HEK293T (cell line): ENCODE measurements at regions not wholly inside any gene's neighbourhood (a gene's known extent, or its start where the extent isn't known, plus 50 kb on each side); places are given as distances from the start of the nearest gene placed in this dataset.

Source experiments
- CTCF ChIA-PET: fragments of 350-600 bp; formaldehyde crosslinking; extraction: SDS; loops from one replicate; lab custom pipeline; 2021; ENCODE audit warnings: antibody characterized with exemption, inconsistent platforms; lab: Yijun Ruan, JAX
- POLR2A ChIA-PET: fragments of 350-600 bp; formaldehyde crosslinking; extraction: SDS; loops from one replicate; lab custom pipeline; 2020; ENCODE audit warnings: antibody characterized with exemption, inconsistent platforms; lab: Yijun Ruan, JAX
- DNase-seq: peaks from one replicate; pipeline ENCODE4 v3.0.0; 2012; ENCODE audit warnings: mixed read lengths; ENCODE audit errors: extremely low spot score
- ARNT ChIP-seq: fragments of 450-650 bp; IDR thresholded peaks from 2 replicates; pipeline ENCODE4 v1.6.1; 2017; ENCODE audit warnings: mild to moderate bottlenecking
- BHLHE40 ChIP-seq: fragments of 450-650 bp; IDR thresholded peaks from 2 replicates; pipeline ENCODE4 v1.6.1; 2016; ENCODE audit warnings: mild to moderate bottlenecking, moderate library complexity, borderline replicate concordance
- CTBP1 ChIP-seq: fragments of 450-650 bp; IDR thresholded peaks from 2 replicates; pipeline ENCODE4 v1.6.1; 2016; ENCODE audit warnings: borderline replicate concordance
- ELF4 ChIP-seq: fragments of 450-650 bp; IDR thresholded peaks from 2 replicates; pipeline ENCODE4 v1.6.1; 2017; ENCODE audit warnings: antibody characterized with exemption
- FOXA1 ChIP-seq: fragments of 450-650 bp; IDR thresholded peaks from 2 replicates; pipeline ENCODE4 v1.6.1; 2016; ENCODE audit warnings: mild to moderate bottlenecking
- FOXK2 ChIP-seq: fragments of 450-650 bp; IDR thresholded peaks from 2 replicates; pipeline ENCODE4 v1.6.1; 2016; ENCODE audit warnings: mild to moderate bottlenecking
- FOXM1 ChIP-seq: fragments of 450-650 bp; IDR thresholded peaks from 2 replicates; pipeline ENCODE4 v1.6.1; 2017; ENCODE audit warnings: mild to moderate bottlenecking, borderline replicate concordance
- HDGF ChIP-seq: fragments of 450-650 bp; IDR thresholded peaks from 2 replicates; pipeline ENCODE4 v1.6.1; 2017; ENCODE audit warnings: antibody characterized with exemption, borderline replicate concordance
- L3MBTL2 ChIP-seq: fragments of 450-650 bp; conservative IDR thresholded peaks from 2 replicates; pipeline ENCODE4 v1.6.1; 2016; ENCODE audit warnings: mild to moderate bottlenecking
- LEF1 ChIP-seq: fragments of 450-650 bp; IDR thresholded peaks from 2 replicates; pipeline ENCODE4 v1.6.1; 2017; ENCODE audit warnings: mild to moderate bottlenecking, borderline replicate concordance
- NFRKB ChIP-seq: fragments of 450-650 bp; IDR thresholded peaks from 2 replicates; pipeline ENCODE4 v1.6.1; 2016; ENCODE audit warnings: mild to moderate bottlenecking, moderate library complexity
- SP1 ChIP-seq: fragments of 450-650 bp; IDR thresholded peaks from 2 replicates; pipeline ENCODE4 v1.6.1; 2017
- SUZ12 ChIP-seq: fragments of 450-650 bp; IDR thresholded peaks from 2 replicates; pipeline ENCODE4 v1.6.1; 2016; ENCODE audit warnings: mild to moderate bottlenecking
- TARDBP ChIP-seq: fragments of 450-650 bp; IDR thresholded peaks from 2 replicates; pipeline ENCODE4 v1.6.1; 2016
- ZNF384 ChIP-seq: fragments of 450-650 bp; IDR thresholded peaks from 2 replicates; pipeline ENCODE4 v1.6.1; 2016
- TF ChIP-seq, protein P1 (sequence below): fragments of 450-650 bp; IDR thresholded peaks from 2 replicates; pipeline ENCODE4 v1.6.1; 2016

DNA sequence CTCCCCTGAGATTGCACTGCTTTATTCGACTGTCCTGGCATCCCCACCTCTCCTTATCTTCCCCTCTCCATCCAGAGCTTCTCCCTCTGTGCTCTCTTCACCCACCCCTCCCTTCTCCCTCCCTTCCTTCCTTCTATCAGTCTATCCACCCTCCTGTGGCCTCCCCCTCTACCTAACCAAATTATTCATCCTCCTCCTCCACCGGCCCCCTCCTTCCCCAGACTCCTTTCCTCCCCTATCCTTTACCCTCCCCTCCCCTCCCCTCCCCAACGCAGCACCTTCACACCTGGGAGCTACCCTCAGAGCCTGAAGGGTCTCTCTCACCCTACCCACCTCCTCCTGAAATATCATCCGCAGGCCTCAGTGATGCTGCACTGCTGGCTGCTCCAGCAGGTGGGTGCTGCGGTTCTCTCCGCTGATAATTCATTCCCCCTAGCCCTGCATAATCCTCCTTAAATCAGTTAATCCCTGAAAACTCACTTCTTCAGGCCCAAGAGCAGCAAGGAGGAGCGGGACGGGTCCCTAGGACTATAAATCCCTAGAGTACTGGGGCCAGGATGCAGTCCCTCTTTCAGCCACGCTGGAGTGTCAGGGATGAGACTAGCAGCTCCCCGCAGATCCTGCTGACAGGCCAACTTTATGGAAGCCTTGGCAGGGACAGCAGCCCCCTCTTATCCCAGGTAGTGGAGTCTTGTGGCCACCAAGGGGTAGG lies 97.8 kb downstream of the PCDH1 start:
- ChIA-PET CTCF (interaction anchor here (1.2 kb wide), 1 partner anchor 31 kb away, joined by 3 read pairs; no protein-coding TSS in a partner anchor), POLR2A (interaction anchor here (0.8 kb wide), 1 partner anchor 12 kb away, joined by 3 read pairs; no protein-coding TSS in a partner anchor)
- no peak for DNase-seq
- TF ChIP-seq SP1 (no peak), HDGF (no peak), CTBP1 (no peak), ELF4 (no peak)

DNA sequence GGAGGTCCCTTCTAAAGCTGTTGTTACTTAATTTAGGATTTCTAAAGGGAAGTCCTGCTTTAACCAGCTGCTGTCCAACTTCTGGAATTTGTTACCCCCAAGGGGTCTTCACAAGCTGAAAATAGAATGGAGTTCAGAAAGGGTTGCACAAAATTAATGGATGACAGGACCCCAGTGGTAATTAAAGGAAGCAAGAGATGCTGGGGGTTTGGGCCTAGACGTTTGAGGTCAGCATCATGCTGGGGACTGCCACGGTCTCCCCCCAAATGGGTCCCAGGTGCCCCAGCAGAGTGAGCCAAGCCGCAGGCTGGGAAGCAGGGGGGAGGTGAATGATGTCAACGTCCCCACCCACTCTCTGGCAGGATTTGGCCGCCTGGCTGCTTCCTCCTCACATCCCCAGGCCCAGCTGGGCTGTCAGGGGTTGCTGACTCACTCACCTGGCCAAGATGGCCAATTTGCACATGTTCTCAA lies 97.5 kb upstream of the ARAP3 start:
- ChIA-PET POLR2A (interaction anchor here (0.8 kb wide), 1 partner anchor 11 kb away, joined by 3 read pairs; no protein-coding TSS in a partner anchor), CTCF (no interaction called here)
- TF ChIP-seq SP1 (no peak), BHLHE40 (no peak), NFRKB (no peak), FOXA1 (no peak), SUZ12 (no peak), TARDBP (no peak), L3MBTL2 (no peak), FOXK2 (no peak), ELF4 (no peak), ARNT (no peak), ZNF384 (no peak), LEF1 (no peak), HDGF (no peak), CTBP1 (no peak)
- TF ChIP-seq, protein P1, sequence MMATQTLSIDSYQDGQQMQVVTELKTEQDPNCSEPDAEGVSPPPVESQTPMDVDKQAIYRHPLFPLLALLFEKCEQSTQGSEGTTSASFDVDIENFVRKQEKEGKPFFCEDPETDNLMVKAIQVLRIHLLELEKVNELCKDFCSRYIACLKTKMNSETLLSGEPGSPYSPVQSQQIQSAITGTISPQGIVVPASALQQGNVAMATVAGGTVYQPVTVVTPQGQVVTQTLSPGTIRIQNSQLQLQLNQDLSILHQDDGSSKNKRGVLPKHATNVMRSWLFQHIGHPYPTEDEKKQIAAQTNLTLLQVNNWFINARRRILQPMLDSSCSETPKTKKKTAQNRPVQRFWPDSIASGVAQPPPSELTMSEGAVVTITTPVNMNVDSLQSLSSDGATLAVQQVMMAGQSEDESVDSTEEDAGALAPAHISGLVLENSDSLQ: no peak
- DNase-seq: no peak

DNA sequence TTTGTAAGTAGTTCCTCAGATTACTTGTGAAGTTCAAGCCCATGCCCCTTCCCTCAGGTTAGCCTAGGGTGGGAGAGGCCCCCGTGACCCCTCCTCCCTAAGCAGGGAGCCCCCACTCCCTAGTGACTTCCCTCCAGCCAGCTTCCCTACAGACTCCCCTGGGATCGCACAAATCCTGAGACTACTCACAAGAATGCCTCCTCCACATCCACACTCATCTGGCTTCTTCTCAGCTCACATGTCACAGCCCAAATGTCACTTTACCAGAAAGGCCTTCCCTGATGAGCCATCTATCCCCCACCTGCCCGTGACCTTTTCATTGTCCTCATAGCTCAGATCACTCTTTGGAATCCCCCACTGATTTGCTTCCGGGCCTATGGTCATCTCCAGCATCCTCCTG lies 96.7 kb upstream of the ARAP3 start:
- TF ChIP-seq ARNT (no peak), L3MBTL2 (no peak), FOXA1 (no peak), TARDBP (no peak), FOXK2 (no peak), ZNF384 (no peak), ELF4 (no peak), CTBP1 (no peak), HDGF (no peak), BHLHE40 (no peak), NFRKB (no peak), SP1 (no peak), LEF1 (no peak), SUZ12 (no peak), FOXM1 (no peak)
- TF ChIP-seq, protein P1: no peak
- ChIA-PET CTCF (interaction anchor here (0.6 kb wide), 1 partner anchor 994 kb away, joined by 3 read pairs; no protein-coding TSS in a partner anchor), POLR2A (no interaction called here)
- DNase-seq: no peak

DNA sequence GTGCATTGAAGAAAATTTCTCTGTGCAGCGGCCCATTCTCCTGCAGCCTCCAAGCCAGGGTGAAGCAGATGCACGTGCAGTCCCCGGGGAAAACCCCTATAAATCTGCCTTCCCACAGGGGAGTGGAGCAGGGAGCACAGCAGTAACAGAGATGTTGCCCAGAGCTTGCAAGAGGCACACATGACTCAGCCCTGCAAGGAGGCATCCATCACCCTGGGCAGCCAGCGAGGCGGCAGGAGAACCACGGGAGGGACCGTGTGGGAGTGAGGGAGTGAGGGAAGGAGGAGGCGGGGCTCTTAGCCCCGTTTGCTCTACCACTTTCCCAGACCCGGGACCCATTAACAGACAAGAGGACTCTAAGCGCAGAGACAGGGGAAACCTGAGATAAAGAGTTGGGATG lies 96.2 kb upstream of the ARAP3 start:
- peak; percentile 38 for DNase-seq
- ChIA-PET CTCF (interaction anchor here (0.6 kb wide), 1 partner anchor 994 kb away, joined by 3 read pairs; no protein-coding TSS in a partner anchor), POLR2A (no interaction called here)
- no peak for TF ChIP-seq ZNF384
- no peak for TF ChIP-seq CTBP1
- TF ChIP-seq FOXM1: no peak
- TF ChIP-seq, protein P1: no peak
- TF ChIP-seq ELF4: no peak
- no peak for TF ChIP-seq L3MBTL2
- no peak for TF ChIP-seq ARNT
- TF ChIP-seq LEF1: no peak
- no peak for TF ChIP-seq HDGF
- no peak for TF ChIP-seq BHLHE40
- no peak for TF ChIP-seq SUZ12
- no peak for TF ChIP-seq FOXA1
- TF ChIP-seq TARDBP: no peak
- no peak for TF ChIP-seq NFRKB
- no peak for TF ChIP-seq FOXK2
- no peak for TF ChIP-seq SP1

DNA sequence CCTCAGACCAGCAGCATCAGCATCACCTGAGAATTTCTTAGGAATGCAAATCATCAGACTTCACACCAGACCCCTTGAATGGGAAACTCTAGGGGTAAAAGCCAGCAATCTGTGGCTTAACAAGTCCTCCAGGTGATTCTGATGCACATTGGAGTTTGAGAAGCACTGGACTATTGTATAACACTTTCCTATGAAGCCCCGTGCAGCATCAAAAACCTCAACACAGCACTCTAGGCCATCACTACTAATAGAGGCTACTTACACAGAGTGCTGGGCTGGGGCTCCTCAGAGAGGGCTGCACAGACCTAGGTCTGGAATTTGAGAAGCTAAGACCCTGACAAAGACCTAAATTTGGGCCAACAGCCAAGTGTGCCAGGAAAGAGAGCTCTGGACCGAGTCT lies 95.7 kb upstream of the ARAP3 start:
- TF ChIP-seq ELF4 (no peak), BHLHE40 (no peak), FOXA1 (no peak), FOXK2 (no peak), FOXM1 (no peak)
- TF ChIP-seq, protein P1: no peak
- DNase-seq: no peak
- ChIA-PET CTCF (no interaction called here), POLR2A (no interaction called here)

DNA sequence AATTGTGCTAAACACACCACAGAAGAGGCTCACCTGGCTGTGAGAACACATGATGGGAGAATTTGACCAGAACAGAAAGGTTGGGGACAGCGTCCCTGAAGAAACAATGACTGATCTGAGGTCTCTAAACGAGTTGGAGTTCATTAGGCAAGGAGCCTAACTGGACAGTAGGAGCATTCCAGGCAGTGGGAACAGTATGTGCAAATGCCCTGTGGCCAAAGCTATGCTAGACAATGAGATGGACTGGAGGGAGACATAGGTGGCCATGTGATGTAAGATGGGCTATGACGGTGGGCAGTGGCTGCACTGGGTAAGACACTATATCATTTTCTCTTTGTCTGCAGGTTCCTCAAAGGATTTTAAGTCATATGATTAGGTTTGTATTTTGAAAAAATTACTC lies 95.1 kb upstream of the ARAP3 start:
- POLR2A ChIA-PET: no interaction called here
- no peak for DNase-seq
- TF ChIP-seq ZNF384: no peak
- no peak for TF ChIP-seq LEF1
- TF ChIP-seq FOXK2: no peak
- TF ChIP-seq SUZ12: no peak
- no peak for TF ChIP-seq ELF4
- TF ChIP-seq CTBP1: no peak
- TF ChIP-seq TARDBP: no peak
- no peak for TF ChIP-seq FOXM1
- no peak for TF ChIP-seq SP1
- no peak for TF ChIP-seq L3MBTL2
- no peak for TF ChIP-seq HDGF
- no peak for TF ChIP-seq FOXA1
- TF ChIP-seq BHLHE40: no peak
- TF ChIP-seq, protein P1: no peak
- CTCF ChIA-PET: no interaction called here
